HepG2 (cell line): ENCODE measurements at regions not wholly inside any gene's neighbourhood (a gene's known extent, or its start where the extent isn't known, plus 50 kb on each side); places are given as distances from the start of the nearest gene placed in this dataset.

Source experiments
- AKAP8 ChIP-seq: sonication (generic); formaldehyde crosslinking; IDR thresholded peaks from 2 replicates; pipeline ENCODE4 v1.5.1; 2020; ENCODE audit warnings: mild to moderate bottlenecking, missing genetic modification reagents
- CTCF ChIP-seq: sonication (generic); formaldehyde crosslinking; IDR thresholded peaks from 2 replicates; pipeline ENCODE4 v1.5.0; 2020; ENCODE audit warnings: mild to moderate bottlenecking, missing genetic modification reagents, moderate library complexity
- EZH2 ChIP-seq: conservative IDR thresholded peaks from 2 replicates; pipeline ENCODE4 v1.6.1; 2012; ENCODE audit warnings: mild to moderate bottlenecking, low read depth, low read length, moderate library complexity
- GABPA ChIP-seq, 2 experiments: IDR thresholded peaks; 2 replicates each; pipeline ENCODE4 v1.6.1; 2011 to 2016; ENCODE audit warnings: low read depth in 2 of 2, low read length in 1 of 2, missing biosample characterization in 1 of 2, missing genetic modification characterization in 1 of 2
- PBX3 ChIP-seq: sonication (generic); formaldehyde crosslinking; IDR thresholded peaks from 2 replicates; pipeline ENCODE4 v1.8.1; 2023; ENCODE audit warnings: missing genetic modification reagents, inconsistent platforms, borderline replicate concordance
- ZNF572 ChIP-seq: sonication (generic); formaldehyde crosslinking; IDR thresholded peaks from 2 replicates; pipeline ENCODE4 v1.5.1; 2020; ENCODE audit warnings: mild to moderate bottlenecking, missing genetic modification reagents

- TF ChIP-seq ZNF572 (no peak), CTCF (CRISPR knock-in tag) (no peak), AKAP8 (CRISPR knock-in tag) (no peak), GABPA (IDR thresholded peaks at IDR 0.05; ENCODE audit: low read depth, low read length) (no peak), GABPA (CRISPR knock-in tag; IDR thresholded peaks at IDR 0.05; ENCODE audit: low read depth) (no peak), EZH2 (no peak), PBX3 (no peak)
These were observed 58.2 kb upstream of the FOXD3 start for GRCh38 chr1:63264161-63264560.
